H1 (cell line): ENCODE measurements at regions not wholly inside any gene's neighbourhood (a gene's known extent, or its start where the extent isn't known, plus 50 kb on each side); places are given as distances from the start of the nearest gene placed in this dataset.

Experiments
- CTCF ChIA-PET: fragments of 300-600 bp; sonication (Branson Sonifier 250); formaldehyde crosslinking; loops from one replicate; lab custom pipeline; 2021; ENCODE audit not compliant: partially characterized antibody; lab: Charles Lee
- POLR2A ChIA-PET: fragments of 300-600 bp; sonication (Branson Sonifier 250); formaldehyde crosslinking; loops from one replicate; lab custom pipeline; 2021; ENCODE audit warnings: inconsistent platforms; ENCODE audit not compliant: partially characterized antibody; lab: Charles Lee
- DNase-seq, 2 experiments: peaks; one replicate each; pipeline versions ENCODE4 v3.0.0 to v3.0.0-alpha.2; 2010 to 2022; ENCODE audit warnings: low spot score in 2 of 2, low read depth in 1 of 2, mixed read lengths in 1 of 2
- FAIRE-seq: peaks from 2 replicates; lab custom pipeline; 2011; peaks lifted over from hg19 to GRCh38; lab: Jason Lieb, UNC
- H2AFZ ChIP-seq: 2 replicates; pipeline ENCODE4 v1.8.1; 2012; ENCODE audit warnings: low read length, inconsistent platforms
- H2AK5ac ChIP-seq: 2 replicates; pipeline ENCODE4 v1.6.1; 2013; ENCODE audit warnings: low read depth, low read length
- H2BK120ac ChIP-seq: replicated peaks from 2 replicates; pipeline ENCODE3; 2013; ENCODE audit warnings: low read depth, low read length, inconsistent platforms
- H2BK12ac ChIP-seq: 2 replicates; pipeline ENCODE4 v1.6.1; 2013; ENCODE audit warnings: low read depth, low read length
- H2BK15ac ChIP-seq: 2 replicates; pipeline ENCODE4 v1.6.1; 2013; ENCODE audit warnings: low read length
- H2BK20ac ChIP-seq: 2 replicates; pipeline ENCODE4 v1.6.1; 2013; ENCODE audit warnings: low read length
- H2BK5ac ChIP-seq: 2 replicates; pipeline ENCODE4 v1.6.1; 2013; ENCODE audit warnings: low read depth, low read length
- H3K14ac ChIP-seq: 2 replicates; pipeline ENCODE4 v1.6.1; 2013; ENCODE audit warnings: inconsistent platforms; ENCODE audit not compliant: insufficient read length
- H3K18ac ChIP-seq: 2 replicates; pipeline ENCODE4 v1.6.1; 2013; ENCODE audit warnings: low read length; ENCODE audit errors: extremely low read depth
- H3K23ac ChIP-seq: 2 replicates; pipeline ENCODE4 v1.6.1; 2013; ENCODE audit warnings: inconsistent platforms; ENCODE audit not compliant: insufficient read length
- H3K23me2 ChIP-seq: 2 replicates; pipeline ENCODE4 v1.6.1; 2013; ENCODE audit warnings: low read depth, low read length
- H3K27ac ChIP-seq: 2 replicates; pipeline ENCODE4 v1.6.1; 2011; ENCODE audit warnings: low read depth, low read length, inconsistent platforms
- H3K27me3 ChIP-seq, 4 experiments: replicated peaks in 1 of 4; 1 replicate in 1 of 4; 2 replicates in 3 of 4; pipeline versions ENCODE4 v1.6.1 to v1.8.1; 2011 to 2013; ENCODE audit warnings: low read length in 3 of 4, mild to moderate bottlenecking in 3 of 4, inconsistent platforms in 2 of 4, mixed read lengths in 2 of 4, moderate library complexity in 1 of 4; ENCODE audit not compliant: control insufficient read depth in 3 of 4, insufficient read depth in 3 of 4; ENCODE audit errors: extremely low read depth in 1 of 4
- H3K36me3 ChIP-seq, 4 experiments: 2 replicates each; pipeline versions ENCODE4 v1.6.1 to v1.8.1; 2011 to 2013; ENCODE audit warnings: mild to moderate bottlenecking in 4 of 4, low read length in 3 of 4, moderate library complexity in 2 of 4, control low read depth in 1 of 4, inconsistent platforms in 1 of 4; ENCODE audit not compliant: insufficient read depth in 4 of 4, control insufficient read depth in 2 of 4
- H3K4ac ChIP-seq: replicated peaks from 2 replicates; pipeline ENCODE3; 2013; ENCODE audit warnings: low read length, low read depth, mixed read lengths, inconsistent platforms; ENCODE audit not compliant: insufficient read length
- H3K4me1 ChIP-seq, 4 experiments: replicated peaks in 1 of 4; 1 replicate in 1 of 4; 2 replicates in 3 of 4; pipeline versions ENCODE4 v1.6.1 to v1.8.1; 2011 to 2013; ENCODE audit warnings: low read length in 3 of 4, inconsistent platforms in 2 of 4, mixed read lengths in 1 of 4; ENCODE audit not compliant: insufficient read depth in 4 of 4, control insufficient read depth in 3 of 4
- H3K4me2 ChIP-seq, 2 experiments: 2 replicates each; pipeline versions ENCODE4 v1.6.1 to v1.8.1; 2011 to 2013; ENCODE audit warnings: low read depth in 2 of 2, low read length in 2 of 2, control low read depth in 1 of 2, inconsistent platforms in 1 of 2, mild to moderate bottlenecking in 1 of 2; ENCODE audit not compliant: insufficient read depth in 1 of 2
- H3K4me3 ChIP-seq, 4 experiments: fragments of 200-600, 300-600 bp in 1 of 4; sonication (generic), shearing (Covaris generic), sonication (Bioruptor Twin) in 1 of 4; 2 replicates each; pipeline versions ENCODE4 v1.5.1 to v1.8.1; 2011 to 2016; ENCODE audit warnings: low read length in 4 of 4, low read depth in 3 of 4, control low read depth in 2 of 4, inconsistent platforms in 2 of 4, mild to moderate bottlenecking in 2 of 4, mixed read lengths in 1 of 4, moderate library complexity in 1 of 4; ENCODE audit not compliant: insufficient read depth in 2 of 4; ENCODE audit errors: extremely low read depth in 1 of 4
- H3K56ac ChIP-seq: replicated peaks from 2 replicates; pipeline ENCODE3; 2013; ENCODE audit warnings: low read depth, mild to moderate bottlenecking, mixed read lengths, low read length, inconsistent platforms; ENCODE audit not compliant: insufficient read length
- H3K79me1 ChIP-seq: 2 replicates; pipeline ENCODE4 v1.6.1; 2013; ENCODE audit warnings: low read depth, low read length, control low read depth
- H3K79me2 ChIP-seq, 2 experiments: 2 replicates each; pipeline versions ENCODE4 v1.6.1 to v1.8.1; 2012 to 2013; ENCODE audit warnings: low read length in 2 of 2, mild to moderate bottlenecking in 2 of 2, inconsistent platforms in 1 of 2; ENCODE audit not compliant: insufficient read depth in 2 of 2, control insufficient read depth in 1 of 2
- H3K9ac ChIP-seq, 4 experiments: replicated peaks in 1 of 4; 1 replicate in 1 of 4; 2 replicates in 3 of 4; pipeline versions ENCODE4 v1.6.1 to v1.8.1; 2011 to 2013; ENCODE audit warnings: low read depth in 3 of 4, low read length in 3 of 4, control low read depth in 2 of 4, mild to moderate bottlenecking in 2 of 4, moderate library complexity in 2 of 4, inconsistent platforms in 1 of 4; ENCODE audit errors: extremely low read depth in 1 of 4
- H3K9me3 ChIP-seq, 2 experiments: 2 replicates each; pipeline versions ENCODE4 v1.6.1 to v1.8.1; 2012 to 2013; ENCODE audit warnings: mild to moderate bottlenecking in 2 of 2, moderate library complexity in 2 of 2, control low read depth in 1 of 2, inconsistent platforms in 1 of 2, low read depth in 1 of 2, low read length in 1 of 2, mixed read lengths in 1 of 2; ENCODE audit not compliant: insufficient read depth in 2 of 2
- H4K20me1 ChIP-seq, 2 experiments: replicated peaks in 1 of 2; 2 replicates each; pipeline versions ENCODE3 to v1.8.1; 2011 to 2013; ENCODE audit warnings: inconsistent platforms in 2 of 2, low read length in 2 of 2, mild to moderate bottlenecking in 1 of 2; ENCODE audit not compliant: insufficient read depth in 2 of 2, control insufficient read depth in 1 of 2
- H4K5ac ChIP-seq: 2 replicates; pipeline ENCODE4 v1.6.1; 2013; ENCODE audit warnings: low read length, low read depth, mixed read lengths, inconsistent platforms; ENCODE audit not compliant: insufficient read length
- H4K8ac ChIP-seq: 2 replicates; pipeline ENCODE4 v1.8.0; 2013; ENCODE audit warnings: mild to moderate bottlenecking, moderate library complexity, low read length, inconsistent platforms; ENCODE audit not compliant: insufficient read depth; ENCODE audit errors: extremely low read depth
- H4K91ac ChIP-seq: replicated peaks from 2 replicates; pipeline ENCODE3; 2013; ENCODE audit warnings: low read length, mixed read lengths, inconsistent platforms; ENCODE audit not compliant: insufficient read length
- BRCA1 ChIP-seq: IDR thresholded peaks from 2 replicates; pipeline ENCODE4 v1.6.1; 2012; ENCODE audit warnings: low read depth, low read length, improper control_type of control experiment
- CBX5 ChIP-seq: fragments of 300-800, 300-1000 bp; sonication (generic); IDR thresholded peaks from 2 replicates; pipeline ENCODE4 v1.7.1; 2016; ENCODE audit warnings: antibody characterized with exemption, low read length, low read depth
- EGR1 ChIP-seq: IDR thresholded peaks from 2 replicates; pipeline ENCODE4 v1.6.1; 2011; ENCODE audit warnings: low read depth, low read length, borderline replicate concordance
- PHF8 ChIP-seq: fragments of 200-600 bp; sonication (generic); conservative IDR thresholded peaks from 2 replicates; pipeline ENCODE4 v1.7.1; 2012; ENCODE audit warnings: low read depth, mild to moderate bottlenecking, inconsistent platforms, low read length, moderate library complexity
- POLR2AphosphoS5 ChIP-seq: IDR thresholded peaks from 2 replicates; pipeline ENCODE4 v1.6.1; 2011; ENCODE audit warnings: low read depth, low read length
- RBBP5 ChIP-seq: IDR thresholded peaks from 2 replicates; pipeline ENCODE4 v1.7.1; 2012; ENCODE audit warnings: low read depth, mild to moderate bottlenecking, inconsistent platforms, low read length, moderate library complexity, borderline replicate concordance
- RXRA ChIP-seq: IDR thresholded peaks from 2 replicates; pipeline ENCODE4 v1.6.1; 2011; ENCODE audit warnings: low read depth, mild to moderate bottlenecking, low read length, moderate library complexity; ENCODE audit not compliant: insufficient read depth
- SAP30 ChIP-seq: fragments of 300-600 bp; sonication (generic); IDR thresholded peaks from 2 replicates; pipeline ENCODE4 v1.7.1; 2012; ENCODE audit warnings: low read length, moderate library complexity, mild to moderate bottlenecking, inconsistent platforms; ENCODE audit not compliant: insufficient read depth, insufficient replicate concordance
- SRF ChIP-seq: IDR thresholded peaks from 2 replicates; pipeline ENCODE4 v1.6.1; 2011; ENCODE audit warnings: mild to moderate bottlenecking, low read depth, low read length, moderate library complexity
- WGBS, 2 experiments: shearing (Covaris generic) in 1 of 2; methylation state at CpG; one replicate each; pipeline versions ENCODE4 v1.1.6 to v1.1.7; 2013 to 2015; ENCODE audit warnings: low lambda C conversion rate in 2 of 2, mixed read lengths in 2 of 2, inconsistent platforms in 1 of 2, low coverage in 1 of 2, missing lambda C conversion rate in 1 of 2; ENCODE audit not compliant: insufficient replicate concordance in 2 of 2, insufficient coverage in 1 of 2, insufficient read length in 1 of 2; ENCODE audit errors: extremely low coverage in 1 of 2, missing lambda C conversion rate in 1 of 2; 5-methylcytosine and 5-hydroxymethylcytosine counted together
- TF ChIP-seq, protein P1 (sequence below), 3 experiments: IDR thresholded peaks; 1 replicate in 2 of 3; 2 replicates in 1 of 3; pipeline versions ENCODE4 v1.5.1 to v1.6.1; 2011; ENCODE audit warnings: low read length in 3 of 3, mild to moderate bottlenecking in 3 of 3, inconsistent platforms in 2 of 3, low read depth in 1 of 3, moderate library complexity in 1 of 3; ENCODE audit not compliant: insufficient read depth in 1 of 3; ENCODE audit errors: control extremely low read depth in 1 of 3

DNA sequence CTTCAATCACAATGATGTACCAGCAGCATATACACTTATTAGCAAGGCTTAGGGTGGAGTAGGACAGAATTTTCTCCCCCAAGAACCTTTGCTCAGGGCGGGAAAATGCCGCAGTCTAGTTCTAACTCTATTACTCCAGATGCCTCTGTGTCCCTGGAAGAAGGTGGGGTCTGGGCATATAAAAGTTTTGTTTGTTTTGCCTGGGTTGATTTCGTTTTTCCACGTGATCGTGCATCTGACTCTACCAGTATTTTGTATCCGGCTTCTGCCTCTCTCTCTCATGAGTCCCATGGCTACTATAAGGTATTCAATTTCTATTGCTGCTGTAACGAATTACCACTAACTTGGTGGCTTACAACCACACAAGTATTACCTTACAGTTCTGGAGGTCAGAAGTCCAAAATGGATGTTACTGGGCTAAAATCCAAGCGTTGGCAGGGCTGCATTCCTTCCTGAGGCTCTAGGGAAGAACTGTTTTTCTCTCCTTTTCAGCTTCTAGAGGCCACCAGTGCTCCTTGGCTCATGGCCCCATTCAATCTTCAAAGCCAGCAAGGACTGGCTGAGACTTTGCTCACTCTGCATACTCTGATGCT, 181.2 kb upstream of the PRSS58 start:
- H3K79me1 ChIP-seq: no peaks in the 10 kb centered on the region
- 78% methylated on average over 8 of the region's 8 CpGs; no CpG with 5 or more reads in 1 of the 2 experiments for WGBS, 2 experiments
- no peak overlapping the region for H3K9ac ChIP-seq
- H2AK5ac ChIP-seq: no peak overlapping the region
- H3K4ac ChIP-seq: no peak overlapping the region
- H4K5ac ChIP-seq: no peak overlapping the region
- no peak for FAIRE-seq
- H3K27me3 ChIP-seq: no peaks in the 10 kb centered on the region
- H3K27ac ChIP-seq: no peak overlapping the region
- H3K14ac ChIP-seq: no peak overlapping the region
- no peaks in the 10 kb centered on the region for H3K36me3 ChIP-seq
- H2BK12ac ChIP-seq: no peak overlapping the region
- H2BK20ac ChIP-seq: no peak overlapping the region
- DNase-seq: no peak
- ChIA-PET POLR2A (no interaction called here), CTCF (interaction anchor here (0.6 to 15.1 kb wide), 48 partner anchors 9 to 434 kb away, joined by 3 to 260 read pairs (median 4); no protein-coding TSS in a partner anchor)
- H3K79me2 ChIP-seq: no peaks in the 10 kb centered on the region
- H3K4me2 ChIP-seq: no peak overlapping the region
- no peak overlapping the region for H2BK5ac ChIP-seq
- no peak overlapping the region for H3K23ac ChIP-seq
- no peaks in the 10 kb centered on the region for H3K23me2 ChIP-seq
- no peak overlapping the region for H2BK120ac ChIP-seq
- H4K91ac ChIP-seq: no peak overlapping the region
- no peak overlapping the region for H3K4me3 ChIP-seq
- H4K20me1 ChIP-seq: no peaks in the 10 kb centered on the region
- no peak overlapping the region for H2BK15ac ChIP-seq
- no peak overlapping the region for H3K18ac ChIP-seq
- H4K8ac ChIP-seq: no peak overlapping the region
- H3K9me3 ChIP-seq: no peaks in the 10 kb centered on the region
- H3K4me1 ChIP-seq: peaks cover 0 to 10% (median 0%) of the 10 kb centered on the region in 4 experiments; a peak in 1 of 7 replicates
- H2AFZ ChIP-seq: no peak overlapping the region
- H3K56ac ChIP-seq: no peak overlapping the region
- no peak for TF ChIP-seq POLR2AphosphoS5
- no peak for TF ChIP-seq SRF
- TF ChIP-seq SAP30: no peak
- no peak for TF ChIP-seq RXRA
- no peak for TF ChIP-seq PHF8
- no peak for TF ChIP-seq CBX5
- TF ChIP-seq, protein P1, sequence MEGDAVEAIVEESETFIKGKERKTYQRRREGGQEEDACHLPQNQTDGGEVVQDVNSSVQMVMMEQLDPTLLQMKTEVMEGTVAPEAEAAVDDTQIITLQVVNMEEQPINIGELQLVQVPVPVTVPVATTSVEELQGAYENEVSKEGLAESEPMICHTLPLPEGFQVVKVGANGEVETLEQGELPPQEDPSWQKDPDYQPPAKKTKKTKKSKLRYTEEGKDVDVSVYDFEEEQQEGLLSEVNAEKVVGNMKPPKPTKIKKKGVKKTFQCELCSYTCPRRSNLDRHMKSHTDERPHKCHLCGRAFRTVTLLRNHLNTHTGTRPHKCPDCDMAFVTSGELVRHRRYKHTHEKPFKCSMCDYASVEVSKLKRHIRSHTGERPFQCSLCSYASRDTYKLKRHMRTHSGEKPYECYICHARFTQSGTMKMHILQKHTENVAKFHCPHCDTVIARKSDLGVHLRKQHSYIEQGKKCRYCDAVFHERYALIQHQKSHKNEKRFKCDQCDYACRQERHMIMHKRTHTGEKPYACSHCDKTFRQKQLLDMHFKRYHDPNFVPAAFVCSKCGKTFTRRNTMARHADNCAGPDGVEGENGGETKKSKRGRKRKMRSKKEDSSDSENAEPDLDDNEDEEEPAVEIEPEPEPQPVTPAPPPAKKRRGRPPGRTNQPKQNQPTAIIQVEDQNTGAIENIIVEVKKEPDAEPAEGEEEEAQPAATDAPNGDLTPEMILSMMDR (IDR thresholded peaks at IDR 0.05; ENCODE audit: control extremely low read depth in 1 of 3, insufficient read depth in 1 of 3, low read depth in 1 of 3, low read length in 3 of 3): no peak
- TF ChIP-seq RBBP5: no peak
- no peak for TF ChIP-seq EGR1
- no peak for TF ChIP-seq BRCA1
